Dendritic cell treated with granulocyte-macrophage colony-stimulating factor and Interleukin-4, amounts not matched to agents 40 ng/mL and 50 ng/mL, for 4 days (primary cell): ENCODE measurements at regions not wholly inside any gene's neighbourhood (a gene's known extent, or its start where the extent isn't known, plus 50 kb on each side); places are given as distances from the start of the nearest gene placed in this dataset.
"Not testable (repeated sequence)": the region's sequence is repeated elsewhere in the genome, so short reads cannot be mapped to it uniquely, and the experiment has no call there.

ENCODE experiments used
- H3K27ac Mint-ChIP-seq: one replicate; pipeline ENCODE4 v1.8.0; 2022; ENCODE audit warnings: mild to moderate bottlenecking, mixed read lengths
- H3K27me3 Mint-ChIP-seq: one replicate; pipeline ENCODE4 v1.8.0; 2022; ENCODE audit warnings: mild to moderate bottlenecking, mixed read lengths
- H3K36me3 Mint-ChIP-seq: one replicate; pipeline ENCODE4 v1.8.0; 2022; ENCODE audit warnings: low read depth, mixed read lengths
- H3K4me1 Mint-ChIP-seq: one replicate; pipeline ENCODE4 v1.8.0; 2022; ENCODE audit warnings: low read depth, mixed read lengths
- H3K4me3 Mint-ChIP-seq: one replicate; pipeline ENCODE4 v1.8.0; 2022; ENCODE audit warnings: mild to moderate bottlenecking, moderate library complexity, mixed read lengths
- H3K9me3 Mint-ChIP-seq: one replicate; pipeline ENCODE4 v1.8.0; 2022; ENCODE audit warnings: mixed read lengths
- intact Hi-C: fragments of 100-400 bp; cut with micrococcal nuclease; formaldehyde crosslinking; loops from one replicate; pipeline ENCODE4 v1.15.0; 2022

GRCh38 chr11:57940044-57940756 is 83.5 kb upstream of the OR9Q1 start:
- Mint-ChIP-seq H3K9me3 (no peaks in the 10 kb centered on the region), H3K36me3 (no peaks in the 10 kb centered on the region), H3K27ac (no peak overlapping the region), H3K4me3 (no peak overlapping the region), H3K4me1 (no peaks in the 10 kb centered on the region), H3K27me3 (no peaks in the 10 kb centered on the region)
- intact Hi-C loops: no loop called here

GRCh38 chr11:57941875-57942274 is 81.8 kb upstream of the OR9Q1 start:
- H3K9me3 Mint-ChIP-seq: no peaks in the 10 kb centered on the region
- H3K36me3 Mint-ChIP-seq: no peaks in the 10 kb centered on the region
- no peak overlapping the region for H3K27ac Mint-ChIP-seq
- intact Hi-C loops: no loop called here
- H3K4me1 Mint-ChIP-seq: no peaks in the 10 kb centered on the region
- no peaks in the 10 kb centered on the region for H3K27me3 Mint-ChIP-seq
- no peak overlapping the region for H3K4me3 Mint-ChIP-seq

- Mint-ChIP-seq H3K9me3 (no peaks in the 10 kb centered on the region), H3K27me3 (no peaks in the 10 kb centered on the region), H3K27ac (no peak overlapping the region), H3K36me3 (no peaks in the 10 kb centered on the region), H3K4me3 (no peak overlapping the region), H3K4me1 (no peaks in the 10 kb centered on the region)
- intact Hi-C loops: no loop called here
These were observed 80.9 kb upstream of the OR9Q1 start for GRCh38 chr11:57942808-57943207.

GRCh38 chr11:57943766-57944165 is 79.9 kb upstream of the OR9Q1 start:
- H3K4me3 Mint-ChIP-seq, H3K27ac Mint-ChIP-seq, H3K36me3 Mint-ChIP-seq, intact Hi-C loops, H3K4me1 Mint-ChIP-seq, H3K9me3 Mint-ChIP-seq, H3K27me3 Mint-ChIP-seq: not testable (repeated sequence)

- Mint-ChIP-seq H3K27me3 (no peaks in the 10 kb centered on the region), H3K9me3 (no peaks in the 10 kb centered on the region), H3K4me1 (no peaks in the 10 kb centered on the region), H3K4me3 (no peak overlapping the region), H3K27ac (no peak overlapping the region), H3K36me3 (no peaks in the 10 kb centered on the region)
- intact Hi-C loops: no loop called here
These were observed 77.1 kb upstream of the OR9Q1 start for GRCh38 chr11:57946628-57947027.

- Mint-ChIP-seq H3K27ac (no peak overlapping the region), H3K4me3 (no peak overlapping the region), H3K36me3 (no peaks in the 10 kb centered on the region), H3K4me1 (no peaks in the 10 kb centered on the region), H3K27me3 (no peaks in the 10 kb centered on the region), H3K9me3 (no peaks in the 10 kb centered on the region)
- intact Hi-C loops: no loop called here
These were observed 59.0 kb upstream of the OR9Q1 start for GRCh38 chr11:57964660-57965059.

- Mint-ChIP-seq H3K9me3 (no peaks in the 10 kb centered on the region), H3K36me3 (no peaks in the 10 kb centered on the region), H3K27ac (no peak overlapping the region), H3K4me3 (no peak overlapping the region), H3K27me3 (no peaks in the 10 kb centered on the region), H3K4me1 (peaks cover 11% of the 10 kb centered on the region)
- intact Hi-C loops: no loop called here
These were observed 52.2 kb upstream of the OR9Q1 start for GRCh38 chr11:57971272-57972012.

GRCh38 chr11:57972013-57972367 is 51.7 kb upstream of the OR9Q1 start:
- intact Hi-C loops: no loop called here
- Mint-ChIP-seq H3K27ac (no peak overlapping the region), H3K4me1 (peaks cover 11% of the 10 kb centered on the region), H3K9me3 (no peaks in the 10 kb centered on the region), H3K4me3 (no peak overlapping the region), H3K36me3 (no peaks in the 10 kb centered on the region), H3K27me3 (no peaks in the 10 kb centered on the region)
